A673 (cell line): ENCODE measurements at regions not wholly inside any gene's neighbourhood (a gene's known extent, or its start where the extent isn't known, plus 50 kb on each side); places are given as distances from the start of the nearest gene placed in this dataset.

Experiments used
- CTCF ChIP-seq: fragments of 300-800, 200-600 bp; sonication (generic); conservative IDR thresholded peaks from 2 replicates; pipeline ENCODE4 v1.5.1; 2017; ENCODE audit warnings: low read depth, mild to moderate bottlenecking, antibody characterized with exemption, low read length, moderate library complexity, mixed read lengths
- EZH2 ChIP-seq: fragments of 200-600 bp; sonication (generic); IDR thresholded peaks from 2 replicates; pipeline ENCODE4 v1.6.1; 2017; ENCODE audit warnings: borderline replicate concordance, low read depth, mild to moderate bottlenecking, mixed read lengths, antibody characterized with exemption, low read length; ENCODE audit not compliant: poor library complexity, severe bottlenecking

- no peak for TF ChIP-seq CTCF
- no peak for TF ChIP-seq EZH2
Measured at GRCh38 chr16:17836868-17837602, 366.3 kb upstream of the XYLT1 start.
